OCI-M2 (cell line): ENCODE measurements at regions not wholly inside any gene's neighbourhood (a gene's known extent, or its start where the extent isn't known, plus 50 kb on each side); places are given as distances from the start of the nearest gene placed in this dataset.

ENCODE experiments used
- DNase-seq: peaks from one replicate; lab custom pipeline; 2025; ENCODE audit not compliant: unreplicated experiment; lab: John Stamatoyannopoulos, UW

DNA sequence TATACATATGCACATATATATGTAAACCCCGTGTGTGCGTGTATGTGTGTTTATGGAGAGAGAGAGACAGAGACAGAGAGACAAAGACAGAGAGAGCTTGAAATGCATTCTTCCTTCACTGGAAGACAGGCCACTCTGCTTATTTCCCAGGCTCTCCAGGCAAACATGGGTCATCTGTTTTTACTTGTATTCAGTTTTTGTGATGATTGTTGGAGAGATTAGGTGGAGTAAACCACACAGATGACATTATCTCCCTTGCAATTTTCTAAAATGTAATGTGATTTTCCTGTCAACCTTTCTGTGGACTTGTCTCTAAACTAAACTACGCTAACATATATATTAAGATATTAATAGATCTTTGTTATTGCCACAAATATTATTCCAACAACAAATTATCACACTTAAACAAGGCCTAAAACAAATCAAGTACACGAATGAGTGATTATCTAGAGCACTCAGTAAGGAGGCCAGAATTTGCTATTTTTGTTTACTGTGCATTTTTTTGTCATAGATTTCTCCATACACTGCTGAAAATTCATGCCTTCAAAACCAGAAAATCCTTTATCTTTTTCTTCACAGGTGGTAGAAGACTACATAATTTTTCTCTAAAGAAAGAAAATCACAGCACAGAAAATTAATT lies 251.8 kb upstream of the SLIT2 start:
- DNase-seq = no peak

DNA sequence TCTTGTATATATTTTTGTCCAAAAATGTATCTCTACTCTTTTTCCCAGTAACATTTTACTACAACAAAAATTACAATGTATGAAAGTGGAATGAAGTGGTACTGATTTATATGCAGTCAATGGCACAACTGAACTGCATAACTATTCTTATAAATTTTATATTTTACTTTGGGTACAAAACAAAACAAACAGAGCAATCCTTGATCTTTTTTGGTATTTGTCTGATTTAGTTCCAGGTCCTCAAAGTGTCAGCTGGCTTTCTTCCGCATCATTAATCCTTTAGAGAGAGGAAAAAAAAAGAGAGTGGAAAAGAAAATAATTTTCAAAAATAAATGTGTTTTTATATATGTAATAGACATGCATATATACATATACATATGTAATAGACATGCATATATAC lies 252.4 kb upstream of the SLIT2 start:
- no peak for DNase-seq

DNA sequence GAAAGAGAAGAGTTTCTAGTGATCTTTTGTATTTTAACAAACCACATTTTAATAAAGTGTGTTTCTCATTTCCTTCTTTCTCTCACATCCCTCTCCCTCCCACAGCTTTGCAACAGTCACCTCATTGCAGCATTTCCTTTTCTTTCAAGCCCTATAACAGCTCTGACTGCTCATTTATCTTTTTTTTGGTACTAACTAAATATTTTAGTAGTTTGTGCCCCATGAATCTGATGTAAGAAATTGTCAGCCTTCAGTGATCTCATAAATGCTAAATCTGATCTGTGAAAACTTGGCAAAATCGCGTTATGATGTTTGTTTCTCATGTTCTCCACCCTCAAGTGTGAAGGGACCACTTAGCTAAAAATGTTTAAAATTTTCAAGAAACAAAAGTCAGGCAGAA lies 258.5 kb upstream of the SLIT2 start:
- no peak for DNase-seq

GRCh38 chr4:19992471-19993093 lies 259.1 kb upstream of the SLIT2 start:
- no peak for DNase-seq

DNA sequence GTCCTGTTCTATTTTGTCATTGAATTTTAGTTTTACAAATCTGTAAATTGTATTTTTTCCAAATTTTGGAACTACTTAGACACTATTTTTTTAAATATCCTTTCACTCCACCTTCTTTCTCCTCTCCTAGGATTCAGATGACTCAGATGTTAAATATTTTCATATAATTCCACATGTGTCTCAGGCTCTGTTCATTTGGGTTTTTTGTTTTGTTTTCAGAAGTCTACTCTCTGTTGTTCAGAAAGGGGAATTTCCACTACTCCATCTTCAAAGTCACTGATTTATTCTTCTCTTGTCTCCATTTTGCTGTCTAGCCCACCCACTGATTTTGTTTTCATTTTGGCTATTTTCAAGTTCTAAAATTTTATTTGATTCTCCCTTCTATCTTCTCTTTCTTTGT lies 264.0 kb upstream of the SLIT2 start:
- DNase-seq = no peak

DNA sequence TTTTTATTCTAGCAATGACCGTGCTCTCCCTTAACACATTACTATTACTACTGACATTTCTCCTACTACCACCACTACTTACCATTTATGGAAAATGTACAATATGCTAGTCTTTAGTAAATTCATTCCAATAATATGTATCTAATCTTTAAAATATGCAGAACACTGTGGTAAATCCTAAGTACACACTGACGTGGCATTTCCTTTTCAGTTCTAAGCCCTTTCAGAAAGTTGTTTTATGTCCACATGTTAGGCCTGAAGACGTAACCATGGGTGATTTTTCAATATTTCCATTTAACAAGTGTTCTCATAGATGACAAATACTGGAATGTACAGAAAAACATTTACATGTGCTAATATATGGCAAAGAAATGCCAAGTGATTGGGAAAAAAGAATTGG lies 268.6 kb upstream of the SLIT2 start:
- no peak for DNase-seq

- no peak for DNase-seq
Measured at GRCh38 chr4:19982556-19982955, 269.1 kb upstream of the SLIT2 start.

GRCh38 chr4:19971829-19972228 lies 279.9 kb upstream of the SLIT2 start:
- no peak for DNase-seq

DNA sequence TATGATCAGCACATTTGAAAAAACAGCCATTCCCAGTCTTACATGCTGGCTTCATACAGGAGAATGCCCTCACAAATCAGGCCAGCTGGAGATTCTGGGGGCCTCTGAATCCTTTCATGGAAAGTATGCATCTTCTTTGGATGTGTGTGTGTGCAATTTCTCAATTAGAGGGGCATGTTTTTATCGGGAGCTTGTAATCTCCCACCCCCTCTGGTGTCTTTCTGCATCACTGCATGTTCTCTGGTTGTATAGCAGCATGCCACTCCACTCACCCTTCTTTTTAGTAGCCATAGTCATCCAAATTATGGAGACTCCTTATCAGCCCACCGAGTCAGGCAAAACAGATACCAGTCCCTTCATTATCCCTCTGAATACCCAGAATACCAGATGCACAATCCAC lies 282.2 kb upstream of the SLIT2 start:
- DNase-seq = no peak

GRCh38 chr4:19961091-19961490 lies 290.6 kb upstream of the SLIT2 start:
- DNase-seq = no peak

GRCh38 chr4:19958848-19959247 lies 292.9 kb upstream of the SLIT2 start:
- no peak for DNase-seq

GRCh38 chr4:19947349-19947748 lies 304.4 kb upstream of the SLIT2 start:
- no peak for DNase-seq

- DNase-seq = no peak
Measured at GRCh38 chr4:19945979-19946380, 305.7 kb upstream of the SLIT2 start.

DNA sequence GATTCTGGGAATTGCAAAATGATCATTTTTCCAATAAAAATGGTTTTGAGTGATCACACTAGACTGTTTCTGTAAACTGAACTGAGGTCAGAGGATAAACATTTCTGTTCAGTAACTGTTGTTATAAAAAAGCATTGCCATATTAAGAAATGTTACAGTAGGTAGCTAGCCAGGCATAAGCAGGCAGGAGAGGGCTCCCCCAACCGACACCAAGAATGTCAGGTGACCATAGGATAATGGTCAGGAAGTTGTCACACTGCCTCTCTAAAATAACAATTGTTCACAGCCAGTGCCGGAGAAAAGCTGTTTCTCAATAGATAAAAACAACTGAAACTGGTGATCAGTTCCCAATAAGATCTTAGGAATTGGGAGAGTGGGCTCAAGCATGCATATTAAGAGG lies 306.2 kb upstream of the SLIT2 start:
- DNase-seq = no peak

GRCh38 chr4:19944806-19945205 lies 306.9 kb upstream of the SLIT2 start:
- no peak for DNase-seq

- DNase-seq = no peak
Measured at GRCh38 chr4:19944251-19944650, 307.5 kb upstream of the SLIT2 start.

- no peak for DNase-seq
Measured at GRCh38 chr4:19941434-19941833, 310.3 kb upstream of the SLIT2 start.

GRCh38 chr4:19940861-19941260 lies 310.8 kb upstream of the SLIT2 start:
- DNase-seq = no peak

DNA sequence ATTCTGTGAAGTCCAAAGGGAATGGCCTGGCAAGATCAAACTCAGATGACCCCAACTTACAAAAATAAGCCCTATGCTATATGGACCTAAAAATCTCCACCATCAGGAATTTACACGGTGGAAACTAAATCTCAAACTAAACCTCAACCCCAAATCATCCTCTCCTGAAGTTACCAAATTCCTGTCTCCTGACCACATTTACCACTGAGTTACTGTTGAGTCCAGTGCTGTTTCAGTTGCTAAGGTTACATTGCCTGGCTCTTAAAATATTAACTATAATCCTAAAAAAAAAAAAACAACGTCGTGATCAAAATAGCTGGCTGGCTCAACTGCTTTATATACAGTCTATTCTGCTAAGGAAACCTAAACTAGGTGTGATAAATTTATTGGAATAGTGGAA lies 315.2 kb upstream of the SLIT2 start:
- DNase-seq = no peak

GRCh38 chr4:19930742-19931141 lies 321.0 kb upstream of the SLIT2 start:
- DNase-seq = no peak

DNA sequence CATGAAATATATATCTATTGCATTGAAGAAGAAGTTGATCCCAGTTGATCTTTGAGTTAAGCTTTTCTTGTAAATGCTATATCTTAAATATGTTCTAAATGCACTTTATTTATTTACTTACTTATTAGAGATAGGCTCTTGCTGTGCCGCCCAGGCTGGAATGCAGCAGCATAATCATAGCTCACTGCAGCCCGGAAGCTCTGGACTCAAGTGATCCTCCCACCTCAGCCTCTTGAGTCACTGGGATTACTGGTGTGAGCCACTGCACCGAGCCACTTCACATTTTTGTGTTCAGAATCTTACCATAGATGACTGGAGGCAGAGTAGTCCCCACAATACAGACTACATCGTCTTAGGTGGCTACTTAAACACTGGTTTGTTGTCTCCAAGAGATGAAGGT lies 324.3 kb upstream of the SLIT2 start:
- DNase-seq = no peak

GRCh38 chr4:19925516-19925915 lies 326.2 kb upstream of the SLIT2 start:
- DNase-seq = no peak

DNA sequence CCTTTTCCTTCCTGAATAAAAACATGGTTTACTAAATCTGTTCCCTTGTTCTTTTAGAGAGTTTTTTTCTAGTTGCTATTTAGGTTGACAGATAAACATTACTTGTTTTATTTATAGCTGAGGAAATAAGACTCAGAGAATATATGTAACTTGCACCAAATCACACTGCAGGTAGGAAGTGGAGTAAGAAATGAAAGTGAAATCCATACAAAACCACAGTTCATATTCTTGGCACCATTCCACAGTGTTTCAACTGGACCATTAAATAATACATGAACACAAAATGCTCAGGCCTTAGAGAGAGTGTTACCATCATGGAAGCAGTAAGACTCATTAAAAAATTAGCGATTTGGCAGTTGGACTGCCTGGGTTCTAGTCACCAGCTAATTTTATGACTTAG lies 326.9 kb upstream of the SLIT2 start:
- DNase-seq = no peak
